ENCODE measurements at regions not wholly inside any gene's neighbourhood (a gene's known extent, or its start where the extent isn't known, plus 50 kb on each side); places are given as distances from the start of the nearest gene placed in this dataset.

DNA sequence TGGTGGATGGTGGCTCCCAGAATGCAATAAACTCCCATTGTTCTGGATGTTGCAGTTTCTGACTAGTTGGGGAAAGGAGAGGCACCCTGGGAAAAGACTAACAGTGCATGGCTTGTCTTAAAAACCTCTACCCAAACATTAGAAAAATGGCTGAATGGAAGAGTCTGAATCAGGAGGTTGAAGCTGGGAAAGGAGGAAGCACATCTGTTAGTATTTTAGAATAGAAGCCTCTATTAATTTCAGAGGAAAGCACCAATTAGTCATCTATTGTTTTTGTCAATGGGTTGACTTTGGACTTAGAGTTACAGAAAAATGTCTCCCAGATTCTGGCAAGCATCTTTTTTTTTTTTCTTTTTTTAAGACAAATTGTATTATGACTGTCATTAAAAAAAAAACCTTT, 56.1 kb upstream of the ELMO1 start:
- DNase-seq (ENCODE audit: low read depth in 3 of 3), result no peak

- no peak for DNase-seq (ENCODE audit: low read depth in 3 of 3)
Observed at GRCh38 chr7:37505750-37506353, 57.2 kb upstream of the ELMO1 start.

- DNase-seq (ENCODE audit: low read depth in 3 of 3), result no peak
Observed at GRCh38 chr7:37508118-37508517, 59.5 kb upstream of the ELMO1 start.

DNA sequence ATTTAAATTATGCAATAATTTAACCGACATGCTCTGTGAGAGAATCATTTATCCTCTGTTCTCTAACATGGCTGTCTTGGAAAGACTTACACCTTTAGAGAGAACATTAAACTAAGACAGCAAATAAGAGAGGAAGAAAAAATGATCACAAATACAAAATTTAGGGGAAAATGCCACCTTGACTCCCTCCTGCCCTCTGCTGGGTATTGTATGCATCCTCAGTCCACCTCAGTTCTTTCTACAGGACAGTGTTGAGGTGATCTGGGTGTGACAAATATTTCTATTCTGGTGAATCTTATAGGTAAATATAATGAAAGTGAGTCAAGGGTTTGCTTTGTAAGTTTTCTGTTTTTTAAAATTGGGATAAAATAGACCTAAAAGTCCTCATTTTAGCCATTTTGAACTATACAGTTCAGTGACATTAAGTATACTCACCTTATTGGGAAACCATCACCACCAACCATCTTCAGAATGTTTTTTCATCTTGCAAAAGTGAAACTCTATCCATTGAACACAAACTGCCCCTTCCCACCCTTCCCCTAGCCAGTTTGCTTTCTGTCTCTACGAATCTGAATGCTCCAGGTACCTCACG, 61.5 kb upstream of the ELMO1 start:
- DNase-seq (ENCODE audit: low read depth in 3 of 3), result peak in 1 of 3 experiments; percentile 19

GRCh38 chr7:37511915-37512314, 63.3 kb upstream of the ELMO1 start:
- DNase-seq (ENCODE audit: low read depth in 3 of 3), result no peak

- no peak for DNase-seq (ENCODE audit: low read depth in 3 of 3)
Observed at GRCh38 chr7:37514497-37514896, 65.8 kb upstream of the ELMO1 start.

- no peak for DNase-seq (ENCODE audit: low read depth in 3 of 3)
Observed at GRCh38 chr7:37516664-37517063, 68.0 kb upstream of the ELMO1 start.

- no peak for DNase-seq (ENCODE audit: low read depth in 3 of 3)
Observed at GRCh38 chr7:37518266-37518665, 69.6 kb upstream of the ELMO1 start.

GRCh38 chr7:37524056-37524455, 75.4 kb upstream of the ELMO1 start:
- no peak for DNase-seq (ENCODE audit: low read depth in 3 of 3)

DNA sequence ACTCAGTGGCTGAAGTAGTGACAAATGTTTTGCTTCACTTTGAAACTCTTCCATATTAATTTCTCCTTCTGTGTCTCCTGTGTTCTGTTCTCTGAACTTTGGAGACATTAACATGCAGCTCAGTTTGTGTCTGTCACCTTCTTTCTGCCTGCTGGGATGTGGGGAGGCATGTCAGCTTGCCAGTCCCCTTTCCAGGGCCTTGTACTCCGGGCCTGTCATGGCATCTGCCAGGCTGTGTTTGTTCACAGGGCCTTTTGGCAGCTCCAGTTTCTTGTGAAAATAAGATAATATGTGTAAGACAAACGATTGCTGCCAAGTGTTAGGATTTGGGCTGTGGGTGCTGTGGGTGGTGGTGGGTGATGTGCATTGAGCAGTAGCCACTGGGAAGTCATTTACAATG, 76.1 kb upstream of the ELMO1 start:
- no peak for DNase-seq (ENCODE audit: low read depth in 3 of 3)

GRCh38 chr7:37526623-37527022, 78.0 kb upstream of the ELMO1 start:
- no peak for DNase-seq (ENCODE audit: low read depth in 3 of 3)

DNA sequence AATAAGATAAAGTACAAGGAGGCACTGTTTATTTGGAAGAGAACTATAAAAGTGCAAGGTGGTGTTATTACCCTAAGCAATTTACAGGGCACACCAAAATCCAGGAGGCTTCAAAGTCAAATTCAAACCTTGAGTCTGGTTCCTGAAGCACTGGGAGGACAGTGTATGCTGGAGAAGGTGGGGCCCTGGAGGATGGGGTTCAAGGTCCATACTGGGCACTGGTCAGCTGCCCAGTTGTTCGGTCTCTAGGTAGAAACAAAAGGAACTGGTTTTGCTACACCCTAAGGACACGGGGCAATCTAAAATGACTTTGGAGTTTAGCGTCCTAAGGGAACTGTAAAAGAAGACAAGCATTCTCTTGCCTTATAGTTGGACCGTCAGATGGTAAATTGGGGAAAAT, 78.4 kb upstream of the ELMO1 start:
- no peak for DNase-seq (ENCODE audit: low read depth in 3 of 3)

DNA sequence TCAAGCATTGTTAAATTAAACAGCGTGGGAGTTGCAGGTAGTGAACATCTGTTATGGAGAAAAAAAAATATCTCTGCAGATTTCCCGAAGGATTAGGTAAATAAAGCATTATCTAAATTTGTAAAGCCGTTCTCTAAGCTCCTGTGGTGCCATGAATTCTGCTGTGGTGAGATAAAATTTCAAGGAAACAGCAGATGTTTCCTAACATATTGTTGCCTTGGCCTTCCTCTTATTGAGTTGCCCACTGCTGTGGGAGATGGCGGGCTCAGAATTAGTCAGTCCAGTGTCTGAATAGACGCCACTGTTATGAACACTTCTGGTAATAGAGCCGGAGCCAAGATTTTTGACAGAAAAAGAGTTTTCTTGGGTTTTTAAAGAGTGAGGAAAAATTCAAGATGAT, 82.6 kb upstream of the ELMO1 start:
- no peak for DNase-seq (ENCODE audit: low read depth in 3 of 3)

DNA sequence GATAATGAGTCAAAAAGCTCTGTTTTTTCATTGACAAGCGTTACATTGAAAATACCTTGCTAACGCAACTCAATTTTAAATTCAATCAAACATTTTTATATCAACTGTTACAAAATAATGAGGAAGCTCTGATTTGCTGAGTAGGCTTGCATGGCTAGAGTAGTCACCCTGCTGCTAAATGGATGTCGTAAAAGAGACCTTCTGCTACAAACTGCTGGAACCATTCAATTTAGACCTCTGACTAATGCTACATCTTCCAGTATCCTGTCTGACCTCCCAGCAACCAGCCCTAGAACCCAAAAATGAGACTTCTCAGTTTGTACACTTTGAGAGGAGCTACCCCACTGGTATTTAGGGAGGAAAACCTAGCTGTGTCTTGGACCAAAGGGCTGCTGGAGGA, 84.0 kb upstream of the ELMO1 start:
- DNase-seq (ENCODE audit: low read depth in 3 of 3), result no peak

- DNase-seq (ENCODE audit: low read depth in 3 of 3), result no peak
Observed at GRCh38 chr7:37534893-37535610, 86.4 kb upstream of the ELMO1 start.

GRCh38 chr7:37535841-37536240, 87.2 kb upstream of the ELMO1 start:
- DNase-seq (ENCODE audit: low read depth in 3 of 3), result no peak

DNA sequence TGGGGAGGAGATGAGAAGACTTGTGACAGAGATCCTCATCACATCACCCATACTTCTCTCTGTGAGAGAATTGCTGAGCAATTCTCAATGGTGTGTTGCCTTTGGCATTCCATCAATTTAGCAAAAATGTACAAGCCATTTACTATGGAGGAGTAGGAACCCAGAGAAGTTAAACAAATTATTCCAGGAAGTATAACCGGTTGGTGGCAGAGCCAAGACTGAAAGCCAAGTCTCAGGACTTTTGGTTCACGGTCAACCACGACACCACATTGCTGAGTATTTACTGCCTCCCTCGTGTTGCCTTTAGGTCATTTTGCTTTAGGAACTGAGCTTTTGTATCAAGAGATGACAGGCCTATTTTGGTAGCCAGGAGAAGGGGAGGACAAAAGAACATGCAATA, 88.0 kb upstream of the ELMO1 start:
- no peak for DNase-seq (ENCODE audit: low read depth in 3 of 3)

- no peak for DNase-seq (ENCODE audit: low read depth in 3 of 3)
Observed at GRCh38 chr7:37537439-37537838, 88.8 kb upstream of the ELMO1 start.

DNA sequence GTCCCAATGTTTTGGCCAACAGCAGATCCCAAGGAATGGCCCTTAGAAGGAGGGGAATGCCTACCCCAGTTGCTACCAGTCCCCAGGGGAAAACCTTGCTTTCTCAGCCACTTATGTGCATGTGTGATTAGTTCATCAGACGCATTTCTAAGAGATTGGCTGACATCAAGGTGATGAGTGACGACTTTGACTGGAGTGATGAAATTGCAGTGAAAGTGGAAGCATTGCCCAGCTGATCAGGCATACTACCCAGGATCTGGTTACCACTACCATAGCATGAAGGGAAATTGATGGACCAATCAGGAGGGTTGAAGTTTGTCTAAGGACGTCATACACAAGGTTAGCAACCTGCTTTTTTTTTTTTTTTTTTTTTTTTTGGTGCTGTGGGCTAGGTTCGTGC, 90.3 kb upstream of the ELMO1 start:
- no peak for DNase-seq (ENCODE audit: low read depth in 3 of 3)

DNA sequence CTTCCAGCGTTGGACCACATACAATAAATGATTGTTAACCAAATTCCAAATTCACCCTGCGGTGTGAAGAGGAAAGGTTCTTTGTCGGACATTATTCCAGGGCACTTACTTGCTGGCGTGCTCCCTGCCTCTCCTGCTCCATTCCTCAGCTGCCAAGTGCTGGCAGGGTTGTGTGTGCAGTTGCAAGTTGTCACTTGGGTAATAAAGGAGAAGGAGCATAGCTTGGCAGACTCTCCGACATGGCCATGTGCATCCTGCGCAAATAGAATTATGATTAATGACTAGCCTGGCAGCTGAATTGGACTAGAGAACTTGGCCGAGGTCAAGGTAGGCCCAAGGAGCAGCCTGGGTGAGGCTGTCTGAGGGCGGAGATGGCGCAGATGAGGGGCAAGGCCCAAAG, 92.3 kb upstream of the ELMO1 start:
- DNase-seq (ENCODE audit: low read depth in 3 of 3), result no peak

DNA sequence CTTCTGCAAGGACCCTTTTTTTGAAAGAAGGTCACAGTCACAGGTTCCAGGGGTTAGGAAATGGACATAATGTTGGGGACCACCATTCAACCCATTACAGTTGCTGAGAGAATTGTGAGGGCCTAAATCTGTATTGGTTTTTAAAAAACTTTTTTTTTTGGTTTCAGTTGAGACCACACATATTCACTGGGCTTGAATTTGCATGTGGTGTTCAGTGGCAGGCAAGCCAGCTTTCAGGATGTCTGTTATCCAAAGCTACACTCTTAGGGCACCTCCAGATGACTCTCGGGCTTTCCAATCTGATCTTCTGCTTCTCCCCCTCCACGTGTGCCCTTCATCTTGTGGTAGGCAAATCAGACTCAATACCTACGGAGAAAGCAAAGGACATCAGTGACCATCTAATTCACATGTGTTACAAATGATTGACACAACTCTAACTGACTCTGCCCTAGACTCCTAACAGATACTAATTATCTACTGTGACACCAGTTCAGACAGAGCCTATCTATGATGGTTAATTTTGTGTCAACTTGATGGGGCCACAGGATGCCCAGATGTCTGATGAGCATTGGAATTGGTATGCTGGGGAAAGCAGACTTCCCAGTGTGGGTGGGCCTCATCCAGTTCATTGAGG, 93.3 kb upstream of the ELMO1 start:
- no peak for DNase-seq (ENCODE audit: low read depth in 3 of 3)

- no peak for DNase-seq (ENCODE audit: low read depth in 3 of 3)
Observed at GRCh38 chr7:37545619-37546534, 97.2 kb upstream of the ELMO1 start.

Data from stimulated activated CD4-positive, alpha-beta T cell treated with anti-CD3 and anti-CD28 coated beads, TNF-alpha, amount 100 ng/mL, for 24 hours (primary cell).